HepG2 (cell line): ENCODE measurements at regions not wholly inside any gene's neighbourhood (a gene's known extent, or its start where the extent isn't known, plus 50 kb on each side); places are given as distances from the start of the nearest gene placed in this dataset.

Experiments
- ARNT ChIP-seq: fragments of 450-650 bp; IDR thresholded peaks from 2 replicates; pipeline ENCODE4 v1.6.1; 2017
- ATF1 ChIP-seq: IDR thresholded peaks from 2 replicates; pipeline ENCODE4 v1.6.1; 2016; ENCODE audit warnings: mild to moderate bottlenecking, control low read depth
- CEBPB ChIP-seq: IDR thresholded peaks from 2 replicates; pipeline ENCODE4 v1.6.1; 2011; ENCODE audit warnings: low read depth, low read length, improper control_type of control experiment, borderline replicate concordance
- CEBPZ ChIP-seq: IDR thresholded peaks from 2 replicates; pipeline ENCODE4 v1.6.1; 2012; ENCODE audit warnings: low read length, improper control_type of control experiment
- DPF2 ChIP-seq: sonication (generic); formaldehyde crosslinking; IDR thresholded peaks from 2 replicates; pipeline ENCODE4 v1.4.0; 2020; ENCODE audit warnings: mild to moderate bottlenecking, low read depth, missing genetic modification reagents, borderline replicate concordance
- DR1 ChIP-seq: sonication (generic); formaldehyde crosslinking; IDR thresholded peaks from 2 replicates; pipeline ENCODE4 v1.8.0; 2021; ENCODE audit warnings: mild to moderate bottlenecking, missing genetic modification reagents, inconsistent platforms
- FOXK1 ChIP-seq: sonication (generic); formaldehyde crosslinking; IDR thresholded peaks from 2 replicates; pipeline ENCODE4 v1.4.0; 2020; ENCODE audit warnings: low read depth, missing genetic modification reagents, borderline replicate concordance
- HOXA9 ChIP-seq: sonication (generic); formaldehyde crosslinking; IDR thresholded peaks from 2 replicates; pipeline ENCODE4 v1.8.1; 2022; ENCODE audit warnings: missing genetic modification reagents, mild to moderate bottlenecking, moderate library complexity, borderline replicate concordance
- NR2C2 ChIP-seq: sonication (generic); formaldehyde crosslinking; IDR thresholded peaks from 2 replicates; pipeline ENCODE4 v1.4.0; 2020; ENCODE audit warnings: missing genetic modification reagents, mild to moderate bottlenecking, moderate library complexity, borderline replicate concordance
- PRMT3 ChIP-seq: sonication (generic); formaldehyde crosslinking; IDR thresholded peaks from 2 replicates; pipeline ENCODE4 v1.8.1; 2022; ENCODE audit warnings: low read depth, mild to moderate bottlenecking, moderate library complexity, missing genetic modification reagents, borderline replicate concordance
- SMARCC2 ChIP-seq: fragments of 450-650 bp; IDR thresholded peaks from 2 replicates; pipeline ENCODE4 v1.6.1; 2017; ENCODE audit warnings: antibody characterized with exemption, mild to moderate bottlenecking
- SMC3 ChIP-seq: IDR thresholded peaks from 2 replicates; pipeline ENCODE4 v1.6.1; 2011; ENCODE audit warnings: low read length, improper control_type of control experiment
- ZBTB7B ChIP-seq: sonication (generic); formaldehyde crosslinking; IDR thresholded peaks from 2 replicates; pipeline ENCODE4 v1.4.0; 2020; ENCODE audit warnings: missing genetic modification reagents
- ZNF280D ChIP-seq: sonication (generic); formaldehyde crosslinking; IDR thresholded peaks from 2 replicates; pipeline ENCODE4 v1.5.1; 2020; ENCODE audit warnings: mild to moderate bottlenecking, missing genetic modification reagents
- ZNF556 ChIP-seq: sonication (generic); formaldehyde crosslinking; IDR thresholded peaks from 2 replicates; pipeline ENCODE4 v1.4.0; 2020; ENCODE audit warnings: mild to moderate bottlenecking, missing genetic modification reagents, borderline replicate concordance
- ZSCAN9 ChIP-seq: IDR thresholded peaks from 2 replicates; pipeline ENCODE4 v1.6.1; 2016; ENCODE audit warnings: borderline replicate concordance
- TF ChIP-seq, protein P1 (sequence below): sonication (generic); formaldehyde crosslinking; IDR thresholded peaks from 2 replicates; pipeline ENCODE4 v1.5.0; 2020; ENCODE audit warnings: missing genetic modification reagents
- TF ChIP-seq, protein P2 (sequence below): IDR thresholded peaks from 2 replicates; pipeline ENCODE4 v1.4.0; 2020; ENCODE audit warnings: mild to moderate bottlenecking, missing genetic modification reagents

- TF ChIP-seq NR2C2 (no peak), ZNF556 (CRISPR knock-in tag) (no peak), CEBPB (no peak), ZNF280D (CRISPR knock-in tag) (no peak), SMC3 (peak; percentile 95), DR1 (CRISPR knock-in tag) (peak; percentile 36; the same call in 1 of the 2 replicates), ZSCAN9 (CRISPR knock-in tag) (peak; percentile 66; the same call in 1 of the 2 replicates), ARNT (no peak), SMARCC2 (no peak), FOXK1 (CRISPR knock-in tag) (peak; percentile 61; the same call in 1 of the 2 replicates), CEBPZ (no peak), DPF2 (no peak), PRMT3 (CRISPR knock-in tag) (no peak), ZBTB7B (CRISPR knock-in tag) (peak; percentile 26; the same call in 1 of the 2 replicates), HOXA9 (CRISPR knock-in tag) (no peak), ATF1 (CRISPR knock-in tag) (no peak)
- TF ChIP-seq, protein P1, sequence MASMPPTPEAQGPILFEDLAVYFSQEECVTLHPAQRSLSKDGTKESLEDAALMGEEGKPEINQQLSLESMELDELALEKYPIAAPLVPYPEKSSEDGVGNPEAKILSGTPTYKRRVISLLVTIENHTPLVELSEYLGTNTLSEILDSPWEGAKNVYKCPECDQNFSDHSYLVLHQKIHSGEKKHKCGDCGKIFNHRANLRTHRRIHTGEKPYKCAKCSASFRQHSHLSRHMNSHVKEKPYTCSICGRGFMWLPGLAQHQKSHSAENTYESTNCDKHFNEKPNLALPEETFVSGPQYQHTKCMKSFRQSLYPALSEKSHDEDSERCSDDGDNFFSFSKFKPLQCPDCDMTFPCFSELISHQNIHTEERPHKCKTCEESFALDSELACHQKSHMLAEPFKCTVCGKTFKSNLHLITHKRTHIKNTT, result no peak
- TF ChIP-seq, protein P2, sequence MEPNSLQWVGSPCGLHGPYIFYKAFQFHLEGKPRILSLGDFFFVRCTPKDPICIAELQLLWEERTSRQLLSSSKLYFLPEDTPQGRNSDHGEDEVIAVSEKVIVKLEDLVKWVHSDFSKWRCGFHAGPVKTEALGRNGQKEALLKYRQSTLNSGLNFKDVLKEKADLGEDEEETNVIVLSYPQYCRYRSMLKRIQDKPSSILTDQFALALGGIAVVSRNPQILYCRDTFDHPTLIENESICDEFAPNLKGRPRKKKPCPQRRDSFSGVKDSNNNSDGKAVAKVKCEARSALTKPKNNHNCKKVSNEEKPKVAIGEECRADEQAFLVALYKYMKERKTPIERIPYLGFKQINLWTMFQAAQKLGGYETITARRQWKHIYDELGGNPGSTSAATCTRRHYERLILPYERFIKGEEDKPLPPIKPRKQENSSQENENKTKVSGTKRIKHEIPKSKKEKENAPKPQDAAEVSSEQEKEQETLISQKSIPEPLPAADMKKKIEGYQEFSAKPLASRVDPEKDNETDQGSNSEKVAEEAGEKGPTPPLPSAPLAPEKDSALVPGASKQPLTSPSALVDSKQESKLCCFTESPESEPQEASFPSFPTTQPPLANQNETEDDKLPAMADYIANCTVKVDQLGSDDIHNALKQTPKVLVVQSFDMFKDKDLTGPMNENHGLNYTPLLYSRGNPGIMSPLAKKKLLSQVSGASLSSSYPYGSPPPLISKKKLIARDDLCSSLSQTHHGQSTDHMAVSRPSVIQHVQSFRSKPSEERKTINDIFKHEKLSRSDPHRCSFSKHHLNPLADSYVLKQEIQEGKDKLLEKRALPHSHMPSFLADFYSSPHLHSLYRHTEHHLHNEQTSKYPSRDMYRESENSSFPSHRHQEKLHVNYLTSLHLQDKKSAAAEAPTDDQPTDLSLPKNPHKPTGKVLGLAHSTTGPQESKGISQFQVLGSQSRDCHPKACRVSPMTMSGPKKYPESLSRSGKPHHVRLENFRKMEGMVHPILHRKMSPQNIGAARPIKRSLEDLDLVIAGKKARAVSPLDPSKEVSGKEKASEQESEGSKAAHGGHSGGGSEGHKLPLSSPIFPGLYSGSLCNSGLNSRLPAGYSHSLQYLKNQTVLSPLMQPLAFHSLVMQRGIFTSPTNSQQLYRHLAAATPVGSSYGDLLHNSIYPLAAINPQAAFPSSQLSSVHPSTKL (CRISPR knock-in tag), result peak; percentile 61; the same call in 1 of the 2 replicates
Observed at GRCh38 chr6:188821-189655, 103.2 kb upstream of the DUSP22 start (continued).
